GM19035 (cell line): ENCODE measurements at regions not wholly inside any gene's neighbourhood (a gene's known extent, or its start where the extent isn't known, plus 50 kb on each side); places are given as distances from the start of the nearest gene placed in this dataset.

Experiments used
- ATAC-seq: cut with Tn5 transposase; IDR thresholded peaks from one replicate; pipeline ENCODE4 v1.9.1; 2021; ENCODE audit not compliant: unreplicated experiment

- no peak for ATAC-seq
Observed at GRCh38 chr13:24107955-24108614, 52.4 kb upstream of the SPATA13 start.

GRCh38 chr13:24108615-24108965 lies 51.9 kb upstream of the SPATA13 start:
- no peak for ATAC-seq

- ATAC-seq: no peak
Observed at GRCh38 chr13:24110011-24110410, 50.5 kb upstream of the SPATA13 start.
